Panc1 (cell line): ENCODE measurements at regions not wholly inside any gene's neighbourhood (a gene's known extent, or its start where the extent isn't known, plus 50 kb on each side); places are given as distances from the start of the nearest gene placed in this dataset.

Experiments used
- CTCF ChIP-seq: fragments of 450-650 bp; IDR thresholded peaks from 2 replicates; pipeline ENCODE4 v1.5.1; 2017; ENCODE audit warnings: mild to moderate bottlenecking
- POLR2AphosphoS5 ChIP-seq: IDR thresholded peaks from 2 replicates; pipeline ENCODE4 v1.6.1; 2012; ENCODE audit warnings: mild to moderate bottlenecking, low read depth, low read length, moderate library complexity
- SIN3A ChIP-seq: IDR thresholded peaks from 2 replicates; pipeline ENCODE4 v1.6.1; 2012; ENCODE audit warnings: low read depth, mild to moderate bottlenecking, low read length, moderate library complexity, borderline replicate concordance; ENCODE audit not compliant: insufficient read depth
- TCF7L2 ChIP-seq: IDR thresholded peaks from 2 replicates; pipeline ENCODE4 v1.6.1; 2011; ENCODE audit warnings: mild to moderate bottlenecking, low read depth, low read length, inconsistent platforms
- TF ChIP-seq, protein P1 (sequence below), 2 experiments: IDR thresholded peaks; 2 replicates each; pipeline ENCODE4 v1.6.1; 2011 to 2012; ENCODE audit warnings: low read depth in 2 of 2, control low read depth in 1 of 2, low read length in 1 of 2, mild to moderate bottlenecking in 1 of 2, moderate library complexity in 1 of 2; ENCODE audit not compliant: insufficient read depth in 1 of 2

- no peak for TF ChIP-seq POLR2AphosphoS5
- TF ChIP-seq CTCF: no peak
- TF ChIP-seq TCF7L2: no peak
- TF ChIP-seq, protein P1, sequence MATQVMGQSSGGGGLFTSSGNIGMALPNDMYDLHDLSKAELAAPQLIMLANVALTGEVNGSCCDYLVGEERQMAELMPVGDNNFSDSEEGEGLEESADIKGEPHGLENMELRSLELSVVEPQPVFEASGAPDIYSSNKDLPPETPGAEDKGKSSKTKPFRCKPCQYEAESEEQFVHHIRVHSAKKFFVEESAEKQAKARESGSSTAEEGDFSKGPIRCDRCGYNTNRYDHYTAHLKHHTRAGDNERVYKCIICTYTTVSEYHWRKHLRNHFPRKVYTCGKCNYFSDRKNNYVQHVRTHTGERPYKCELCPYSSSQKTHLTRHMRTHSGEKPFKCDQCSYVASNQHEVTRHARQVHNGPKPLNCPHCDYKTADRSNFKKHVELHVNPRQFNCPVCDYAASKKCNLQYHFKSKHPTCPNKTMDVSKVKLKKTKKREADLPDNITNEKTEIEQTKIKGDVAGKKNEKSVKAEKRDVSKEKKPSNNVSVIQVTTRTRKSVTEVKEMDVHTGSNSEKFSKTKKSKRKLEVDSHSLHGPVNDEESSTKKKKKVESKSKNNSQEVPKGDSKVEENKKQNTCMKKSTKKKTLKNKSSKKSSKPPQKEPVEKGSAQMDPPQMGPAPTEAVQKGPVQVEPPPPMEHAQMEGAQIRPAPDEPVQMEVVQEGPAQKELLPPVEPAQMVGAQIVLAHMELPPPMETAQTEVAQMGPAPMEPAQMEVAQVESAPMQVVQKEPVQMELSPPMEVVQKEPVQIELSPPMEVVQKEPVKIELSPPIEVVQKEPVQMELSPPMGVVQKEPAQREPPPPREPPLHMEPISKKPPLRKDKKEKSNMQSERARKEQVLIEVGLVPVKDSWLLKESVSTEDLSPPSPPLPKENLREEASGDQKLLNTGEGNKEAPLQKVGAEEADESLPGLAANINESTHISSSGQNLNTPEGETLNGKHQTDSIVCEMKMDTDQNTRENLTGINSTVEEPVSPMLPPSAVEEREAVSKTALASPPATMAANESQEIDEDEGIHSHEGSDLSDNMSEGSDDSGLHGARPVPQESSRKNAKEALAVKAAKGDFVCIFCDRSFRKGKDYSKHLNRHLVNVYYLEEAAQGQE (IDR thresholded peaks at IDR 0.05; ENCODE audit: insufficient read depth in 1 of 2, low read depth in 2 of 2, low read length in 1 of 2): no peak
- TF ChIP-seq SIN3A: no peak
Measured at GRCh38 chr2:3065928-3066327, 311.7 kb downstream of the EIPR1 start.
